Motor neuron (in vitro differentiated cells): ENCODE measurements at regions not wholly inside any gene's neighbourhood (a gene's known extent, or its start where the extent isn't known, plus 50 kb on each side); places are given as distances from the start of the nearest gene placed in this dataset.

Experiments
- ATAC-seq, 8 experiments: fragments of 200-7000 bp; cut with Tn5 transposase; replicated peaks in 6 of 8; 2 replicates each; pipeline ENCODE4 v1.8.0; 2021; ENCODE audit warnings: mild to moderate bottlenecking in 8 of 8, moderate library complexity in 8 of 8
- H3K27ac ChIP-seq, 2 donors: fragments of 250-450 bp; sonication (Bioruptor Pico); 2 replicates each; pipeline ENCODE4 v1.9.0; 2021; ENCODE audit warnings: antibody characterized with exemption in 2 of 2, mild to moderate bottlenecking in 2 of 2, moderate library complexity in 1 of 2
- H3K4me1 ChIP-seq, 2 donors: fragments of 250-450 bp; sonication (Bioruptor Pico); replicated peaks in 1 of 2; 2 replicates each; pipeline ENCODE4 v1.6.1; 2021; ENCODE audit warnings: antibody characterized with exemption in 2 of 2, mild to moderate bottlenecking in 2 of 2, moderate library complexity in 1 of 2
- H3K4me3 ChIP-seq, 5 donors: fragments of 250-450 bp; sonication (Bioruptor Pico); 2 replicates each; pipeline ENCODE4 v1.9.0; 2021; ENCODE audit warnings: antibody characterized with exemption in 5 of 5, mild to moderate bottlenecking in 5 of 5, moderate library complexity in 4 of 5
- WGBS, 10 experiments: fragments of 450-650 bp; shearing (Covaris generic); methylation state at CpG; one replicate each; pipeline ENCODE4 v1.0.0; 2022; 5-methylcytosine and 5-hydroxymethylcytosine counted together
- in situ Hi-C, 9 experiments: fragments of 400-800 bp; cut with MboI; loops; one replicate each; pipeline ENCODE4 v1.15.0; 2021; ENCODE audit warnings: low sequenced_read_pairs in 9 of 9, low pct_unique_long_range_greater_than_20kb in 2 of 9; ENCODE audit not compliant: unreplicated experiment in 9 of 9

DNA sequence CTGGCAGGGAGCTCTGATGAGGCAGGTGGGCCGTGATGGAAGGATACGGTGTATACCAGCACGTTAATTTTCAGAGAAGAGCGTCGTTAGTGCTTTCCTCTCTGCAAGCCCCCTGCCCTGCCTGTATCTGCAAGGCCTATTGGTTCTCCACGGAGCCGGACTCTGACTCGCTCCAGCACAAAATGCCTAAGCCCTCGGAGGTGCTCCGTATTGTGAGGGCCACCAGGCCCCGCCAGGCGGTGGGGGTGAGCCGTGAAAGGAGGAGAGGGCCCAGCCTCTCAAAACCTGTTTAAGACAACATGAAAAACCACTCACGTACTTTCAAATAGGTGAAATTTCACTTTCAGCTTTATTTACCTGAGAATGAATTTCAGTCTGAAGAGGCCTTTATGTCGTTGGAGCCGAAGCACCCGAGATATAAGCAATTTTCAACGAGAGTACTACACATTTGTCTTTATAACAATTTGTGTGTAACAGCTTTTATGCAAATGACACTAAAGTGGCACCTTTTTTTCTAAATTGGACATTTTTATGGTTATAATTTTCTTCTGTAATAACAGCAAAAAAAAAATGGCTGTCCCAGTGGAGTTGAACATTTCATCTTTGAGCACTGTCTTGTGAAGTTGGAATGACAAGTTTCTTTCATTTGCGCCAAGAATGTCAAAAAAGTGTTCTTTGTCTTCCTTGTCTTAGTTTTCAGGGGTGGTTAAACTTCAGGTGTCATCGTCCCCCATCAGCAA, 749.5 kb downstream of the VRK1 start:
- no peak overlapping the region for H3K27ac ChIP-seq
- H3K4me1 ChIP-seq: peaks cover 0 to 16% of the 10 kb centered on the region in 2 donors
- no peak for ATAC-seq
- in situ Hi-C loops: no loop called here
- H3K4me3 ChIP-seq: no peak overlapping the region
- 53 to 100% (median 89%) methylated on average over 1 to 18 of the region's 20 CpGs for WGBS, 10 experiments

DNA sequence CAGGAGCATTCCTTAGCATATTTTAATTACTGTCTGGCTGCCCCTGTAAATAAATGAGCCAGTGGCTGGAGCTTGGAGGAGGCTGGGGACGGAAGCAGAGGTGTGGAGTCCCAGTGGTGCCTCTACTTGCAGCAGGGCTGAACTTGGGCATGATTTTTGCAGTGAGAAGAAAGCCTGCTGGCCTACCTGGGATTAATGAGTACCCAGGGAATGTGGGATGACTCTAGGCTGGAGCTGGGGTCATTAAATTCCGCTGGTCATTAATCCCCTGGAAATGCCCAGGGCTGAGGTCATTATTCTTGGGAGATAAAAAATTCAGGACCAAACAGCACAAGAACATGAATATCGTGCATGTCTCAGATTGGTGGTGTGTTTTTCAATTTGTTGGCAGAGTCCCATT, 753.3 kb downstream of the VRK1 start:
- no peak overlapping the region for H3K27ac ChIP-seq
- WGBS, 10 experiments: 12 to 86% (median 57%) methylated on average over 1 to 3 of the region's 3 CpGs; no CpG with 5 or more reads in 4 of the 10 experiments
- ATAC-seq: peak in 4 of 8 experiments; percentile 24 to 74 (median 49)
- peaks cover 0 to 16% of the 10 kb centered on the region in 2 donors for H3K4me1 ChIP-seq
- in situ Hi-C loops: no loop called here
- H3K4me3 ChIP-seq: no peak overlapping the region

DNA sequence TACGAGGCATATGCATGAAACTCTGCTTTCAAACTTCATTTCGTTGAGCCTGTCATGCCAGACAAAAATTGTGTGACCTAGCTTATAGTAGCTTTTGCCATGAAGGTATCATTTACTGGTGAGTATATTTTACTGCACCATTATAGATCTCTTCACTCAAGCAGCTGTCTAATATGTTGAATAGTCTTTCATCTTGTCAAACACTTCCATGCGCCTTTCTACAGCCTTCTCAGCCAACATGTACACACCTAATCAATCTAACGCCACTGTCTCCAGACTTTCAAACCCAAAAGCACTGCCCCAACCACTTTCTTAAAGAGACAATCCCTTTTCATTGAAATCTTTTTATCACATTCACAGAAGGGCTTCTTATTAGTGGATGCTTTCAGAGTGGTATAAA, 757.4 kb downstream of the VRK1 start:
- WGBS, 10 experiments: 0 to 80% (median 52%) methylated on average over 1 to 3 of the region's 4 CpGs; no CpG with 5 or more reads in 2 of the 10 experiments
- no peak for ATAC-seq
- no peak overlapping the region for H3K27ac ChIP-seq
- H3K4me3 ChIP-seq: no peak overlapping the region
- in situ Hi-C loops: no loop called here
- H3K4me1 ChIP-seq: peaks cover 0 to 22% of the 10 kb centered on the region in 2 donors

DNA sequence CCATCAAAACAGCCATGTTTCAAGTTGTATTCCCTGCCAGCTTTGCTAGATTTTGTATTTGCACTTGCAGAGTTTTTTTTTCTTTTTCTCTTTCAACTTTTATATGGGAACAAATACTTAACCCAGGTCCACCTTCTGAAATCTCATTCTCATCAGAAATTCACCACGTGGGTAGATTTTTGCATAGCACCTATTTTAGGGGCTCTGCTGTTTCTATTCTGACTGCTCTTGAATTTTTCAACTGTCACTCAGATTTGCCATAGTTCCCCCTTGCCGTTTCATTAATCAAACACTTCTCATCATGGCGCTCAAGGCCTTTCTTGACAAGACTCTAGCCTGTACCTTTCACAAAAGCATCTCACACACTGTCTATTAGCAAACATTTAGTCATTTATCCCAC, 767.2 kb downstream of the VRK1 start:
- Histone ChIP-seq H3K27ac (no peak overlapping the region), H3K4me1 (no peaks in the 10 kb centered on the region), H3K4me3 (no peak overlapping the region)
- WGBS, 10 experiments: 0 to 86% (median 49%) methylated on average over 1 to 3 of the region's 3 CpGs
- ATAC-seq: no peak
- in situ Hi-C loops: no loop called here

DNA sequence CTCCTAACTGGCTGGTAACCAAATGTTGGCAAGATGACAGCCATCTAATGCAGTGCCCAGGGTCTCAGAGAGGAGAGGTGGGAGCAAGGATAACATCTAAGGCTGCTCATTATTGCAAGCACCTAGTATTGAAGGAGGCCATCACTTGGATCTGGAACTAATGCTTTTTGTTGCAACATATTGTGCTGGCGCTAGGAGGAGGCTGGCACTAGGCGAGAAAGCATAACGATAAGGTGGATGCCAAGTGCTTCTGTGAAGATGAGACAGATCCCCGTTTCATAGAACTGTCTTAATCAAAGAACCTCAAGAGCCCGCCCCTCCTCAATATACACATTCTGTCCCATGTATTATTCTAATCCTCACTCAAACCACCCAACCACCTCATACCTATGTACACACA, 774.0 kb downstream of the VRK1 start:
- Histone ChIP-seq H3K4me3 (no peak overlapping the region), H3K27ac (no peak overlapping the region), H3K4me1 (peaks cover 14 to 20% of the 10 kb centered on the region in 2 donors)
- WGBS, 10 experiments: 4 to 100% (median 43%) methylated on average over 1 to 4 of the region's 5 CpGs; no CpG with 5 or more reads in 3 of the 10 experiments
- ATAC-seq: no peak
- in situ Hi-C loops: no loop called here

DNA sequence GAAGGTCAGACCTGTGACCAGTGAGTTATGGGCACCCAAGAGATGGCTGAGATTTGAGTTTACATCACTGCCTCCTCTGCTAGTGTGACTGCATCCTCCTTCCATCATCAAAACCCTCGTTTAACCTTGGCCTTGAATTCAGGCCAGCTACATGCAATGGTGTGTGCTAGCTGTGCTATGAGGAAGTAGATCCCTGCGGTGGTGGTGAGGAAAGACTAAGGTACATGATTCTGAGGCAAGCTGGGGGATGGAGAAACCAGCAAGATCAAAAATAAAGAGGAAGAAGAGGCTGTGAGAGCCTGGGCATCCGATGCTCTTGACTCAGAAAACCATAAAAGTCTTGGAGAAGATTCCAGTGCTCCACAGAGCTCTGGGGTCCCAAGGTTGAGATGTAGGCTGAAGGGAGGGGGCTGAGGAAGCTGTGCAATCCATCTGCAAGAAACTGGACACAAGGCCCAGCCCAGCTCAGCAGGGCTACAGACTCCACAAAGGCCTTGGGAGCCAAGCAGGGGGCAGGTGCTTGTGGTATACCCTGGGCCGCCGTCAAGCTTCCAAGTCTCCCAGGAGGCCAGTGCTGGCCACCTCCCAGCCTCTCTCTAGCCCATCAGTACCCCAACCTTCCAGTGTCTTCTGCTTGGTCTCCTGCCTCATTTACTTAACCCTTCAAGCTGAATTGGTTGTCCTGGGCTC, 774.8 kb downstream of the VRK1 start:
- in situ Hi-C loops: no loop called here
- peaks cover 14 to 20% of the 10 kb centered on the region in 2 donors for H3K4me1 ChIP-seq
- no peak overlapping the region for H3K27ac ChIP-seq
- no peak for ATAC-seq
- WGBS, 10 experiments: 0 to 100% (median 47%) methylated on average over 1 to 5 of the region's 5 CpGs; no CpG with 5 or more reads in 4 of the 10 experiments
- no peak overlapping the region for H3K4me3 ChIP-seq

DNA sequence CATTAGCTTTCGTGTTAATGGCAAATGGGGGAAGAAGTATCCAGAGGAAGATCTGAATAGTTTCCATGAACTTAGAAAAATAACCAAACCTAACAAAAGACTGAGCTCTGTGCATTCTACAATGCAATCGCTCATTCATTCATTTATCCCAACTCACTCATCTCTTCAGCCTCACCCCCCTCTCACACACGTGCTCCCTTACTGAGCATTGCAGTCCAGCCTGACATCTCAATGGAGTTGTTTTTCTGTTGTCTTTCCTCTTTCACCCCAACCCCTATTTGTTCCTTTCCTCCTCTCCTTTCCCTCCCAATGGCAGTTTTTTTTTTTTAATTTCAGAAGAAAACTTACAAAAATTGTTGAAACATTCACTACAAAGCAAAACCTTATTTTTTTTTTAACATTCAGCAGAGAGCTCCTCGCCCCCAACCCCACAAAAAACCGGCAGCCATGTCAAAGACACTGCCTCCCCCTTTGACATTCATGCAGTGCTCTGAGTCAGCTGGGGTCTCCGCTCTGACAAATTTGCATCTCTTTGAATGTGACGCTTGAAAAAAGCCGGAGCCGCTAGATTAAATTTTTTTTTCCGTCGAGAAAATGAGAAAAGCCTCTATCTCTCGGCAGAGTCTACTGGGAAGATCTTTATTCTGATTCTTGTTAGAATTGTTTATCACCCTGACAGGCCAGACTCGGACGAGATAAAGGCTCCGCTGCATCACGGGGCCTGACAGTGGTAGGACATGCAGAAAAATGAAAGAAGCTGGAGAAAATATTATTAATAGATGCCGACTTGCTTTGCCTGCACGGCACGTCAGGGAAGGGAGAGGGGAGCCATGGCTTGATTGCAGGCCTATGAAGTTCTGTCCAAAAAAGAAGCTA, 775.6 kb downstream of the VRK1 start:
- ATAC-seq: peak in 5 of 8 experiments; percentile 62 to 96 (median 93)
- Histone ChIP-seq H3K4me1 (peaks cover 14 to 20% of the 10 kb centered on the region in 2 donors), H3K4me3 (peak overlapping the region in 4 of 5 donors; percentile 3 to 23 (median 6)), H3K27ac (peak overlapping the region; percentile 26 to 32)
- WGBS, 10 experiments: 9 to 62% (median 22%) methylated on average over 8 to 18 of the region's 19 CpGs
- in situ Hi-C loops: no loop called here

DNA sequence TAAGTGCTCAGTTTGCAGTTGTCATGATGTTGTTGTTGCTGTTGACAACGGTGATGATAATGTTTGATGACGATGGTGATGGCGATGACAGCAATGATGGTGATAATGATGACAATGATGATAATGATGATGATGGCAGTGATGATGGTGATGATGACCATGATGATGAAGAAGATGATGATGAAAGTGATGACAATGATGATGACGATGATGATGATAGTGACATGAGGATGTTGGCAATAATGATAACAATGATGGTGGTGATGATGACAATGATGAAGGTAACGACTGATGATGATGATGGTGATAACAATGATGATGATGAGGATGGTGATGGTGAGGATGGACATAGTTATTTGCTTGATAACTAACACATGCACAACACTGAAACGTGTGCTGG, 778.5 kb downstream of the VRK1 start:
- 0 to 100% (median 89%) methylated on average over 1 to 6 of the region's 6 CpGs for WGBS, 10 experiments
- H3K27ac ChIP-seq: no peak overlapping the region
- H3K4me1 ChIP-seq: peaks cover 26 to 45% of the 10 kb centered on the region in 2 donors
- H3K4me3 ChIP-seq: no peak overlapping the region
- in situ Hi-C loops: no loop called here
- ATAC-seq: no peak

DNA sequence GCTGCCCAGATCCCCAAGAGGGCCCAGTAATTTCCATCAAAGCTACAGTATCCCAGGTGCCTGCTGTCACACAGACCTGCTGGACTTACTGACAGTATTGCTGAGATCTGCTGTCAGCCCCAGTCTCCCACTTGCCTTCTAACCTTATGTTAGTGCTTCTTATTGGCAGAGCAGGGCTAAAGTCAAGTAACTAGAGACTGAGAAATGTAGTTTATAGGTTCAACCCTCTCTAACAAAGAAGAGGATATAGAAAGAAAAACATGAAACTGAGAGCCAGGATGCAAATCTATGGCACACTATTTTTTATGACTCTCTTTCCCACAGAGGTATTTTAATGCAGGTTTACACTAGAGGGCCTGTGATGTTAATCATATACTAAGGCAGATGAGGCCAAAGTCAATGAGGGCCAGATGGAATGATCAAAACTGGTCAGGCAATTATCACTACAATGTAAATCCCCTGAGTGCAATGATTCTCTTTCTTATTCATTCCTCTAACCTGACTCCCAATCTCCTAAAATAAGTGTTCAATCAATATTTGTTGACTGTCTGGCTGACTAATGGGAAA, 781.9 kb downstream of the VRK1 start:
- ATAC-seq: peak in 3 of 8 experiments; percentile 35 to 56 (median 47)
- no peak overlapping the region for H3K27ac ChIP-seq
- in situ Hi-C loops: no loop called here
- H3K4me1 ChIP-seq: peaks cover 30 to 46% of the 10 kb centered on the region in 2 donors
- no peak overlapping the region for H3K4me3 ChIP-seq

DNA sequence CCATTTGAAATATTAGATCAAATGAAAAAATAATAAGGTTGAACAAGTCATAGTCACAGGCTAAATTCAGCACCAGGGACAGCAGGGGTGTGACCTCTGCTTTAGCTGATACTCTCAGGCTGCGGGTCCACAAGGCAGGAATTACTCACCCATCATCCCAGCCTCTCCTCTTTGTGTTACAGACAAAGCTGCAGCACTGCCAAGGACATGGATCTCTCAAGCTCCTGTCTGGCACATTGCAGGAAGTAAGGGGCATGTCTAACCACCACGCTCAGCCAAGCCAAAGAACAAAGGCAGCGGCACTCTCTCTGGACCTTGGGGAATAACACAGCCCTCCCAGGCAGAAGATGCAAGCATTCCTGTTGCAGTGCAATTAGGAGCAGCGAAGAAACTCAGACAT, 783.8 kb downstream of the VRK1 start:
- in situ Hi-C loops: no loop called here
- 18 to 80% (median 28%) methylated on average over 1 to 3 of the region's 4 CpGs; no CpG with 5 or more reads in 4 of the 10 experiments for WGBS, 10 experiments
- ATAC-seq: peak in 6 of 8 experiments; percentile 53 to 79 (median 62)
- Histone ChIP-seq H3K4me3 (no peak overlapping the region), H3K4me1 (peaks cover 30 to 46% of the 10 kb centered on the region in 2 donors), H3K27ac (no peak overlapping the region)

DNA sequence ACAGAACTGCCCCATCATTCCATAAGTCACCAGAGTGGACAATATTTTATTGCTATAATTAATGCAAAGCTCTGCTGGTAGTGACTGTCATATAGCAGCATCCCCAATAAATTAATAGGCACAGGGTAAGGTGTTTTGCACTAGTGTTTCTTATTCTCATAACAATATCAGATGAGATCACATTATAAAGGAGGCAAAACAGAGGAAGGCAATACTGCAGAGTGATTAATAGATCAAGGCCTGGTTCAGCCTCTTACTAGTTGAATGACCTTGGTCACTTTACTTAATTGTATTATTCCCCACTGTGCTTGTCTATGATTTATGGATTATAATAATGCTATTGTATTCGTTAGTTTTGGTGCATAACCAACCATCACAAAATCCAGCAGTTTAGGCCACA, 784.8 kb downstream of the VRK1 start:
- Histone ChIP-seq H3K4me1 (peaks cover 30 to 46% of the 10 kb centered on the region in 2 donors), H3K27ac (no peak overlapping the region), H3K4me3 (no peak overlapping the region)
- in situ Hi-C loops: no loop called here
- 0 to 83% (median 10%) methylated on average over 1 of the region's 1 CpG; no CpG with 5 or more reads in 4 of the 10 experiments for WGBS, 10 experiments
- ATAC-seq: peak in 5 of 8 experiments; percentile 74 to 90 (median 83)

DNA sequence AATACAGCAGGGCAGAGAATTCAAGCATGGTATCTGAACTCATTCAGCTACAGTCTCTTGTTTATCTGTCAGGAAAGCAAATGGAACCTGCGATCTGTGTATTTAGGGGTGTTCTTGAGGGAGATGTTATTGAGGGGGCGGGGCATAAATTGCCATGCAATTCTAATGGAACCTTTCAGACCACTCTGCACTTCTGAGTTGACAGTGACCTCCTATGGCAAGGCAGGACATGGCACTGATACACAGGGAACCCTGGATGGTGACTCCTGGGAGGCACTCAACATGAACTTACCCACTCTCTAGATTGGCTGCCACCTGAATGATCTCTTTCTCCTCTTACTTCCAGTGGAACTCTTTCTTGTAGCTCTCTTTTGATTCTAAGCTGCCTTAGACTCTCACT, 787.3 kb downstream of the VRK1 start:
- 20 to 94% (median 43%) methylated on average over 1 to 2 of the region's 2 CpGs; no CpG with 5 or more reads in 4 of the 10 experiments for WGBS, 10 experiments
- in situ Hi-C loops: no loop called here
- H3K4me1 ChIP-seq: peaks cover 21 to 33% of the 10 kb centered on the region in 2 donors
- H3K27ac ChIP-seq: no peak overlapping the region
- no peak overlapping the region for H3K4me3 ChIP-seq
- no peak for ATAC-seq
